ENCODE measurements at regions not wholly inside any gene's neighbourhood (a gene's known extent, or its start where the extent isn't known, plus 50 kb on each side); places are given as distances from the start of the nearest gene placed in this dataset.
"Not testable (repeated sequence)": the region's sequence is repeated elsewhere in the genome, so short reads cannot be mapped to it uniquely, and the experiment has no call there.

DNA sequence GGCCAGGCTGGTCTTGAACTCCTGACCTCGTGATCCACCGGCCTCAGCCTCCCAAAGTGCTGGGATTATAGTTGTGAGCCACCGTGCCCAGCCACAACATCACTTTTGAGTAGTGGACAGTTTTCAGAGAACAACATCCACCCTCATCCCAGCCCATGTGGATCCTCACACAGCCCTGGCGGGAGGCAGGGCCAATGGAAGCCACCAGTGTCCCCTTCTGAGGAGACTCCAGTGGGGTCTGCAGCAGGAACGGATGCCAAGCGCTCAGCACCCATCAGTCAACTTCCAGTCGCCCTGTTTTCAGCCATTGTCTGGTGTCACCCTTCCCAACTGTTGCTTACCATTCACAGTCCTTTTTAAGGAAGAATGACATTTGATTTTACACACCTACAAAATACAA, 302.5 kb downstream of the BCL2L11 start:
- not testable (repeated sequence) for DNase-seq (ENCODE audit: low read depth)

DNA sequence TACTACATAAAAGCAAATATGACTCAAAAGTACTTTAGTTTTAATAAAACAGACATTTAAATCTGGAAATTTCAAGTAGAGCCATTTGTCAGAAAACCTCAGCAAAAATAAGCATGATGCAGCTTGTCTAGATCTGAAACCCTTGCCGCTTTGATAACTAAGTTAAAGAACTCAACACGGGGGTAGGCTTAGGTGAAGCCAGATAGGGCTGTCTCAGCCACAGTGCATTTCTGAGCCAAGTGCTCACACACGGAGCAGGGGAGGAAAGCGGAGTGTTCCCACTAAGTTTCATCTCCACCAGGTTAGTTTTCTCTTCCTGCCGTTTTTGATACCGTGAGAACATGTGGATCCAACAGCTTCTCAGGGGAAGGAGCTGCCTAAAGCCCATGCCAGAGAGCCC, 303.5 kb downstream of the BCL2L11 start:
- DNase-seq (ENCODE audit: low read depth): not testable (repeated sequence)

- DNase-seq (ENCODE audit: low read depth): not testable (repeated sequence)
Observed at GRCh38 chr2:111424851-111425309, 304.2 kb downstream of the BCL2L11 start.

DNA sequence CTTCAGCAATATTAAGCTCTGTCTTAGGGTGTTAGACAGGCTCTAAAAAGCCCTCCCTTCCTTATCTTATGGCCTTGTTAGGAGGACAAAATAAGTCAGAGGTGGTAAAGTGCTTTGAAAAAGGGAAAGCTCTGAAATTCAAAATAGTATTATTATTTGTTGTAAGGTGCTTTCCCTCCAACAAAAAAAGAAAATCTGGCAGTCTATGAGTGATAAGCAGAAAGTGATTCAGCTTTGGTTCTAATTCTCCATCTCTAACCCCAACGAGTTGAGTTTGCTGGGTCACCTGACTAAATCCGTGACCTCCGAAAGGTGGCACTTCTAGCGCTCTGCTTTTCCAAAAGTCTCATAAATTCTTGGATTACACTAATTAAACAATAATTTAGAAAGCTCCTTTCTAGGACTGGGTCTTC, 305.1 kb downstream of the BCL2L11 start:
- DNase-seq (ENCODE audit: low read depth): not testable (repeated sequence)

DNA sequence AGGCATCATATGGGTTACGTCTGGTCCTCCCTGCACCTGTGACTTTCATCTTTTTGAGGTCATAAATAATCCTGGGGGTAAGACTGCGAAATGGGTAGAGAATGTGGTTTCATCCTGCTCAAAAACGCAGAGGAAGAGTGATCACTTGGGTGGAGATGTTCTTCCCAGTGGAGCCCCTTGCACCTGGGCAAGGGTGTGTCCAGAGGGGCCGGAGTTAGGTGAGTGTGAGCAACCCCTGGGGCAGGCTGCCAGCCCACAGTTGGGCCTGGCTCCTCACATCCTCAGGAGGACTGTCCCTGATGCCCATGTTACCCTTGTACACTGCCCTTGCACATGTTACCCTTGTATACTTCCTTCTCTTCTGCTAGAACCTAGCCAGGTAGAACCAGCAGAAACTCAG, 306.6 kb downstream of the BCL2L11 start:
- not testable (repeated sequence) for DNase-seq (ENCODE audit: low read depth)

- not testable (repeated sequence) for DNase-seq (ENCODE audit: low read depth)
Observed at GRCh38 chr2:111428915-111429314, 308.2 kb downstream of the BCL2L11 start.

- not testable (repeated sequence) for DNase-seq (ENCODE audit: low read depth)
Observed at GRCh38 chr2:111429353-111429752, 308.6 kb downstream of the BCL2L11 start.

DNA sequence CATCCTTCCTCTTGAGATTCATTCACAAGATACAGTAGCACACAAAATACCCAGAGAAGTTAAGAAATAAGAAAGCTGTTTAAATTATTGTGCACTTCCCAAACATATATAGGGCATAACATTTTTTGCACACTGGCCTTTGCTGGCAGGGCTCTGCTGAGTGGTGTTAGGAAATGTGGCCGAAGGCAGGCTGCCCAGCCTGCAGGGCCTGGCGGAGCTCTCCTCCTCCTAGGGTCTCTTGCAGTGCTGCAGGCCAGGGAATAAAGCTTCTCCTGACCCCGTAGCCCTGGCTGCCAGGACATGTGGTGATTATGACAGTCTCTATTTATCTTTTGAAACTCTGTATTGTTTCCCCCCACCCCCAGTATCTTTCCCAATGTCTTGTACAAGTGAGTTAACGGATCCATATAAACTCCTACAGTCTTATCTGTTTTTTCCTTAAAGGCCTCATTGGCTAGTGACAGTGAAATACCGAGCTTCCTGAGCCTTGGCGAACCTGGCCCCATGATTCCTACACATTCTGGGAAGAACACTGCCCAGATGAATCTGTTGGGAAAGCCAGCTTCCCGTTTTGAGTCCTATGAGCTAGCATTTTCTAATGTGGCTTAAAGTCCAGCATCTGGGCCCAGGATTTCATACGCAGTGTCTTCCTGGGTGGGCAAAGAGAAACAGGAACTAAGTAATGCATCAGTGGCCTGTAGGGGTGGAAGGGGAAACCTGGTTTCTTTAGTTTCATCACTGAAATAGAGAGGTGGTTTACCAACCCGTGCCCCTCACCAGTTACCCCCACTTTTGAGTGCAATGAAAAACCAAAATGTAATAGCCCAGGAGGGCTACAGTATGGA, 310.3 kb downstream of the BCL2L11 start:
- not testable (repeated sequence) for DNase-seq (ENCODE audit: low read depth)

GRCh38 chr2:111432423-111432822, 311.7 kb downstream of the BCL2L11 start:
- DNase-seq (ENCODE audit: low read depth): not testable (repeated sequence)

- not testable (repeated sequence) for DNase-seq (ENCODE audit: low read depth)
Observed at GRCh38 chr2:111432916-111433499, 312.3 kb downstream of the BCL2L11 start.

- DNase-seq (ENCODE audit: low read depth): not testable (repeated sequence)
Observed at GRCh38 chr2:111433892-111434607, 313.3 kb downstream of the BCL2L11 start.

- DNase-seq (ENCODE audit: low read depth): not testable (repeated sequence)
Observed at GRCh38 chr2:111434608-111434939, 313.9 kb downstream of the BCL2L11 start.

GRCh38 chr2:111435553-111436310, 315.0 kb downstream of the BCL2L11 start:
- not testable (repeated sequence) for DNase-seq (ENCODE audit: low read depth)

- DNase-seq (ENCODE audit: low read depth): not testable (repeated sequence)
Observed at GRCh38 chr2:111436411-111436810, 315.7 kb downstream of the BCL2L11 start.

GRCh38 chr2:111437288-111437990, 316.7 kb downstream of the BCL2L11 start:
- DNase-seq (ENCODE audit: low read depth): not testable (repeated sequence)

DNA sequence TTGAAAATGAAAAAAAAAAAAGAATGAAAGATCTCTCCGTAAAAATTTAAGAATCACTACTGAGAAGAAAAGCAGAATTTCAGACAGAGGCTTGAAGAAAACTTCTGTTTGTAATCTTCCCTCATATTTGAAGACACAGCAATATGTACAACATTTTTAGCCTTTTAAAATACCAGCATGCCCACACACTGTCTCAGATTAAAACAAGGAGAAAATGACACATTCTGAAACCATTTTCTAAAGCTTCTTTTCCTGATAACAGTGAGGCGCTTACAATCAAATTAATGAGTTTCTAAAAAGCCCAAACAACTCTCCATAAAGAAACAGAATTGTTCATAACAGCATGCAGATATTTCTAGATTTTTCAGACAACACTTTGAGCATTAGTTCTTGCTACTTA, 317.4 kb downstream of the BCL2L11 start:
- DNase-seq (ENCODE audit: low read depth): not testable (repeated sequence)

DNA sequence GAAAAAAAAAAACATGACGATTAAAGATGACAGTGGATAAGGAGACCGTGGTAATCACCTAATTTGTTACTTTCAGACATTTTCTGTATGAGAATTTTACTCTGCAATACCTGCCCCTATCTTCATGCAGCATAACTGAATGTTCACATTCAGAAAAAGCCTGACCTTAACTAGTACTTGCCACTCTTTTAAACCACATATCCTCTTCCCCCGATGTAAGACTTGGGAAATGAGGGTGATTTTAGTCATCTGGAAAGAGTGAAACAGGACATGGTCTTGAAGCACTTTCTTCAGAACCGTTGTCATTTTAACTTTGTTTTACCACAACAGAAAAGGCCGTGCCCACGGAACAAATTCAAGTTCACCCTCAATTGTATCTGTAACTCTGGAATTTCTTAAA, 318.5 kb downstream of the BCL2L11 start:
- DNase-seq (ENCODE audit: low read depth): not testable (repeated sequence)

GRCh38 chr2:111441614-111442013, 320.9 kb downstream of the BCL2L11 start:
- not testable (repeated sequence) for DNase-seq (ENCODE audit: low read depth)

GRCh38 chr2:111442767-111443454, 322.2 kb downstream of the BCL2L11 start:
- not testable (repeated sequence) for DNase-seq (ENCODE audit: low read depth)

- not testable (repeated sequence) for DNase-seq (ENCODE audit: low read depth)
Observed at GRCh38 chr2:111444516-111444915, 323.8 kb downstream of the BCL2L11 start.
